IPS-15b (cell line): ENCODE measurements at regions not wholly inside any gene's neighbourhood (a gene's known extent, or its start where the extent isn't known, plus 50 kb on each side); places are given as distances from the start of the nearest gene placed in this dataset.
"Not testable (repeated sequence)": the region's sequence is repeated elsewhere in the genome, so short reads cannot be mapped to it uniquely, and the experiment has no call there.

Experiments
- H3K27me3 ChIP-seq: one replicate; pipeline ENCODE4 v1.6.1; 2013; ENCODE audit warnings: low read length; ENCODE audit not compliant: control insufficient read depth, insufficient read depth
- H3K36me3 ChIP-seq: one replicate; pipeline ENCODE4 v1.6.1; 2013; ENCODE audit warnings: low read length; ENCODE audit not compliant: control insufficient read depth, insufficient read depth
- H3K4me1 ChIP-seq: one replicate; pipeline ENCODE4 v1.6.1; 2013; ENCODE audit warnings: mild to moderate bottlenecking, low read length; ENCODE audit not compliant: control insufficient read depth, insufficient read depth
- H3K4me3 ChIP-seq: one replicate; pipeline ENCODE4 v1.5.1; 2013; ENCODE audit warnings: low read depth, low read length
- H3K9ac ChIP-seq: one replicate; pipeline ENCODE4 v1.6.1; 2013; ENCODE audit warnings: low read depth, mild to moderate bottlenecking, low read length
- H3K9me3 ChIP-seq: one replicate; pipeline ENCODE4 v1.6.1; 2013; ENCODE audit warnings: mild to moderate bottlenecking, low read length; ENCODE audit not compliant: control insufficient read depth, insufficient read depth

- H3K27me3 ChIP-seq, H3K9me3 ChIP-seq, H3K9ac ChIP-seq, H3K4me3 ChIP-seq, H3K36me3 ChIP-seq: not testable (repeated sequence)
- peaks cover 21% of the 10 kb centered on the region for H3K4me1 ChIP-seq
Measured at GRCh38 chr12:124070394-124071074, 97.5 kb downstream of the ZNF664 start.

DNA sequence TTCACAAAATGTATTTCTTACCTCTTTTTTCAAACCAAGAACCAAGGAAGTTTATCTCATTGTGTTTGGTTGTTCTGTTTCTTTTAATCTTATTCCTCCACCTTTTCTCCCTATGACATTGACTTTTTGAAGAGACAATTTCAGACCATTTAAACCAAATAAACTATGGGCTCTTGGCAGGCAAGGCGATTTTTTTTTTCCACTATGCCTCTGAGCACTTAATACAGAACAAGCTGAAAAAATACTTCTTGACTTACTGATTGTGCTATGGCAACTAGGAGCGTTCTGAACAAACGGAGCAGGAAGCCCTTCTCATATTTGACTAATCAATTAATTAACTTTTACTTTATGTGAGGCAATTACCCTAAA, 98.0 kb downstream of the ZNF664 start:
- peaks cover 21% of the 10 kb centered on the region for H3K4me1 ChIP-seq
- no peaks in the 10 kb centered on the region for H3K9me3 ChIP-seq
- no peaks in the 10 kb centered on the region for H3K27me3 ChIP-seq
- no peaks in the 10 kb centered on the region for H3K36me3 ChIP-seq
- no peak overlapping the region for H3K4me3 ChIP-seq
- H3K9ac ChIP-seq = no peak overlapping the region

DNA sequence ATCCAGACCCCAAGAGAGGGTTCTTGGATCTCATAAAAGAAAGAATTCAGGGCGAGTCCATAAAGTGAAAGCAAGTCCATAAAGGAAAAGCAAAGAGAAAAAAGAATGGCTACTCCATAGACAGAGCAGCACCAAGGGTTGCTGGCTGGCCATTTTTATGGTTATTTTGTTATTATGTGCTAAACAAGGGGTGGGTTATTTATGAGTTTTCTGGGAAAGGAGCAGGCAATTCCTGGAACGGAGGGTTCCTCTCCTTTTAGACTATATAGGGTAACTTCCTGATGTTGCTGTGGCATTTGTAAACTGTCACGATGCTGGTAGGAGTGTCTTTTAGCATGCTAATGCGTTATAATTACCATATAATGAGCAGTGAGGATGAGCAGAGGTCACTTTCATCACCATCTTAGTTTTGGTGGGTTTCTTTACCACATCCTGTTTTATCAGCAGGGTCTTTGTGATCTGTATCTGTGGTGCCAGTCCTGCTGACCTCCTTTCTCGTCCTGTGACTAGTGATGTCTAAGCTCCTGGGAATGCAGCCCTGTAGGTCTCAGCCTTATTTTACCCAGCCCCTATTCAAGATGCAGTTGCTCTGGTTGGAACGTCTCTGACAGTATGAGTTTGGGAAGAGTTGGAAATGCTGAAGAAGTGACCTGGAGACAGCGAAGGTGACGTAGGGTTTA, 100.5 kb downstream of the ZNF664 start:
- Histone ChIP-seq H3K9ac (no peak overlapping the region), H3K27me3 (no peaks in the 10 kb centered on the region)

GRCh38 chr12:124075841-124076240, 102.8 kb downstream of the ZNF664 start:
- no peak overlapping the region for H3K4me3 ChIP-seq
- no peaks in the 10 kb centered on the region for H3K27me3 ChIP-seq

More for the DNA sequence above, 100.5 kb downstream of the ZNF664 start:
- Histone ChIP-seq H3K4me3 (no peak overlapping the region), H3K9me3 (no peaks in the 10 kb centered on the region), H3K4me1 (peaks cover 21% of the 10 kb centered on the region), H3K36me3 (no peaks in the 10 kb centered on the region)

GRCh38 chr12:124077701-124078100, 104.7 kb downstream of the ZNF664 start:
- no peak overlapping the region for H3K9ac ChIP-seq
- H3K4me1 ChIP-seq = peaks cover 9% of the 10 kb centered on the region
- H3K4me3 ChIP-seq = no peak overlapping the region
- H3K36me3 ChIP-seq = no peaks in the 10 kb centered on the region
- no peaks in the 10 kb centered on the region for H3K9me3 ChIP-seq
- H3K27me3 ChIP-seq = no peaks in the 10 kb centered on the region

More at GRCh38 chr12:124075841-124076240, 102.8 kb downstream of the ZNF664 start:
- peaks cover 21% of the 10 kb centered on the region for H3K4me1 ChIP-seq
- H3K36me3 ChIP-seq = no peaks in the 10 kb centered on the region
- no peak overlapping the region for H3K9ac ChIP-seq
- H3K9me3 ChIP-seq = no peaks in the 10 kb centered on the region

DNA sequence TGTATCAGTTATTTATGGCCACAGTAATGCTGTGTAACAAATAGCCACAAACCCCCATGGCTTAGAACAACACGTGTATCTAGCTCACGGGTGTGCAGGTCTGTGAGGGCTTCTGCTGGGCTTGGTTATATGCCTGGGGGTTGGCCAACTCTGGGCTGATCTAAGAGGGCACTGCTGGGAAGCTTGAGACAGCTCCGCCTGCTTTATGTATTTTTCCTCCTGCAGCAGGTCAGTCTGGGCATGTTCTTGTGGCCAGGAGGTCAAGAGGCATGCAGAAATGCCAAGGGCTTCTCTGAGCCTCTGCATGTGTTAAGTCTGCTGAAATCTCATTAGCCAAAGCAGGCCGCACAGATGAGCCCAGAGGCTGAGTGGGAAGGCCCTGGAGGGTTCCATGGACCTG, 105.8 kb downstream of the ZNF664 start:
- no peak overlapping the region for H3K4me3 ChIP-seq
- no peaks in the 10 kb centered on the region for H3K36me3 ChIP-seq
- H3K9ac ChIP-seq = no peak overlapping the region
- H3K9me3 ChIP-seq = no peaks in the 10 kb centered on the region
- no peaks in the 10 kb centered on the region for H3K4me1 ChIP-seq
- H3K27me3 ChIP-seq = no peaks in the 10 kb centered on the region

- H3K36me3 ChIP-seq = no peaks in the 10 kb centered on the region
- H3K9me3 ChIP-seq = no peaks in the 10 kb centered on the region
- no peak overlapping the region for H3K4me3 ChIP-seq
- no peaks in the 10 kb centered on the region for H3K27me3 ChIP-seq
- H3K9ac ChIP-seq = no peak overlapping the region
- H3K4me1 ChIP-seq = no peaks in the 10 kb centered on the region
Measured at GRCh38 chr12:124080649-124081048, 107.6 kb downstream of the ZNF664 start.

- Histone ChIP-seq H3K9me3 (no peaks in the 10 kb centered on the region), H3K4me3 (no peak overlapping the region), H3K9ac (no peak overlapping the region), H3K4me1 (no peaks in the 10 kb centered on the region), H3K36me3 (no peaks in the 10 kb centered on the region), H3K27me3 (no peaks in the 10 kb centered on the region)
Measured at GRCh38 chr12:124082012-124082411, 109.0 kb downstream of the ZNF664 start.

DNA sequence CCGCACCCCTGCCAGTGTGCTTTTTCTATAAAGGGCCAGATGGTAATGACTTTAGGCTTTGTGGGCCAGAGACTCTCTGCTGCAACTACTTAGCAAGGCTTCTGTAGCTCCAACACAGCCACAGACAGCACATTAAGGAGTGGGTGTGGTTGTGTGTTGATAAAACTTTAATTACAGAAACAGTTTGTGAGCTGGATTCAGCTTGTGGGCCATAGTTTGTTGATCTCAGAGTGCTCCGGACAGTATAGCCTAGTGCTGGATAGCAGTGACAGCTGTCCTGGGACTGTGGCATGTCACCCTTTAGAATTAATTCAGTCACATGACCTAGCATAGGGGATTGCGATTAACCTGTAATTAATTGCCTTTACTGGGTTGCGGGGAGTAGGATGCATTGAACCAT, 109.7 kb downstream of the ZNF664 start:
- no peaks in the 10 kb centered on the region for H3K4me1 ChIP-seq
- H3K9ac ChIP-seq = no peak overlapping the region
- H3K9me3 ChIP-seq = no peaks in the 10 kb centered on the region
- no peak overlapping the region for H3K4me3 ChIP-seq
- H3K36me3 ChIP-seq = no peaks in the 10 kb centered on the region
- H3K27me3 ChIP-seq = no peaks in the 10 kb centered on the region

- Histone ChIP-seq H3K9me3 (no peaks in the 10 kb centered on the region), H3K9ac (no peak overlapping the region), H3K27me3 (no peaks in the 10 kb centered on the region), H3K4me3 (no peak overlapping the region), H3K4me1 (peaks cover 2% of the 10 kb centered on the region), H3K36me3 (no peaks in the 10 kb centered on the region)
Measured at GRCh38 chr12:124083708-124084107, 110.7 kb downstream of the ZNF664 start.

GRCh38 chr12:124085419-124086296, 112.6 kb downstream of the ZNF664 start:
- H3K27me3 ChIP-seq = no peaks in the 10 kb centered on the region
- no peak overlapping the region for H3K9ac ChIP-seq
- H3K4me1 ChIP-seq = peaks cover 2% of the 10 kb centered on the region
- H3K9me3 ChIP-seq = no peaks in the 10 kb centered on the region
- no peaks in the 10 kb centered on the region for H3K36me3 ChIP-seq
- no peak overlapping the region for H3K4me3 ChIP-seq
